Activated T-cell treated with anti-CD3 and anti-CD28 coated beads for 24 hours (primary cell): ENCODE measurements at regions not wholly inside any gene's neighbourhood (a gene's known extent, or its start where the extent isn't known, plus 50 kb on each side); places are given as distances from the start of the nearest gene placed in this dataset.

Experiments used
- DNase-seq: peaks from one replicate; pipeline ENCODE4 v3.0.0-alpha.2; 2020; ENCODE audit warnings: low read depth

- no peak for DNase-seq
Measured at GRCh38 chr6:152905551-152906299, 77.1 kb downstream of the FBXO5 start.

- no peak for DNase-seq
Measured at GRCh38 chr6:152909241-152909640, 73.6 kb downstream of the FBXO5 start.

- DNase-seq, result no peak
Measured at GRCh38 chr6:152916035-152916434, 66.8 kb downstream of the FBXO5 start.

GRCh38 chr6:152918991-152919390 is 63.9 kb downstream of the FBXO5 start:
- DNase-seq, result no peak

GRCh38 chr6:152920016-152920415 is 62.8 kb downstream of the FBXO5 start:
- DNase-seq, result no peak
